ENCODE measurements at regions not wholly inside any gene's neighbourhood (a gene's known extent, or its start where the extent isn't known, plus 50 kb on each side); places are given as distances from the start of the nearest gene placed in this dataset.

DNA sequence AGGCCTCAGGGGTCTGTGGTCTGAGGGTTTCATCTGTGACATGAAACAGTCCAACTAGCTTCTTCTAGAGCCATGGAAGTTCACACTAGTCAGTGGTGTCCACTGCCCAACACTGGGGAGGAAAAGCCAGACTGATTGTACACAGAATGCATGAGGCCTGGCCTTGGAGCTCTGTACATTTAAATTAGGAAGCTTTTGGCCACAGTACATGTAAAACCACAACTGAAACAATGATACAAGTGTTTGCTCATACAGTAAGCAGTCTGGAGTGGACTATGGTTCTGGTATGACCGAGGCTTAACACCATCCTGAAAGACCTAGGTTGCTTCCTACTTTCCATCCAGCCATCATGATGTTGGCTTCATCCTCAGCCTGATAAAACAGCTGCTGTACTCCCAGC, 73.8 kb upstream of the SESN3 start:
- TF ChIP-seq EZH2 (IDR thresholded peaks at IDR 0.05; ENCODE audit: borderline replicate concordance, low read depth, low read length, severe bottlenecking), result no peak
- TF ChIP-seq, protein P1, sequence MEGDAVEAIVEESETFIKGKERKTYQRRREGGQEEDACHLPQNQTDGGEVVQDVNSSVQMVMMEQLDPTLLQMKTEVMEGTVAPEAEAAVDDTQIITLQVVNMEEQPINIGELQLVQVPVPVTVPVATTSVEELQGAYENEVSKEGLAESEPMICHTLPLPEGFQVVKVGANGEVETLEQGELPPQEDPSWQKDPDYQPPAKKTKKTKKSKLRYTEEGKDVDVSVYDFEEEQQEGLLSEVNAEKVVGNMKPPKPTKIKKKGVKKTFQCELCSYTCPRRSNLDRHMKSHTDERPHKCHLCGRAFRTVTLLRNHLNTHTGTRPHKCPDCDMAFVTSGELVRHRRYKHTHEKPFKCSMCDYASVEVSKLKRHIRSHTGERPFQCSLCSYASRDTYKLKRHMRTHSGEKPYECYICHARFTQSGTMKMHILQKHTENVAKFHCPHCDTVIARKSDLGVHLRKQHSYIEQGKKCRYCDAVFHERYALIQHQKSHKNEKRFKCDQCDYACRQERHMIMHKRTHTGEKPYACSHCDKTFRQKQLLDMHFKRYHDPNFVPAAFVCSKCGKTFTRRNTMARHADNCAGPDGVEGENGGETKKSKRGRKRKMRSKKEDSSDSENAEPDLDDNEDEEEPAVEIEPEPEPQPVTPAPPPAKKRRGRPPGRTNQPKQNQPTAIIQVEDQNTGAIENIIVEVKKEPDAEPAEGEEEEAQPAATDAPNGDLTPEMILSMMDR (IDR thresholded peaks at IDR 0.05; ENCODE audit: borderline replicate concordance, extremely low read depth, low read length, poor library complexity, severe bottlenecking), result no peak

Data from DND-41 (cell line).